Type B pancreatic cell (in vitro differentiated cells): ENCODE measurements at regions not wholly inside any gene's neighbourhood (a gene's known extent, or its start where the extent isn't known, plus 50 kb on each side); places are given as distances from the start of the nearest gene placed in this dataset.

ENCODE experiments used
- DNase-seq: peaks from one replicate; pipeline ENCODE4 v3.0.0; 2021; ENCODE audit warnings: mixed read lengths; ENCODE audit not compliant: unreplicated experiment; ENCODE audit errors: extremely low spot score
- H3K27ac Mint-ChIP-seq: 2 replicates; pipeline ENCODE4 v1.8.0; 2021; ENCODE audit warnings: mild to moderate bottlenecking, mixed read lengths
- H3K27me3 Mint-ChIP-seq: 2 replicates; pipeline ENCODE4 v1.8.0; 2021; ENCODE audit warnings: mixed read lengths
- H3K36me3 Mint-ChIP-seq: 2 replicates; pipeline ENCODE4 v1.8.0; 2021; ENCODE audit warnings: mixed read lengths
- H3K4me1 Mint-ChIP-seq: one replicate; pipeline ENCODE4 v1.8.0; 2021; ENCODE audit warnings: mixed read lengths; ENCODE audit not compliant: unreplicated experiment
- H3K4me3 Mint-ChIP-seq: 2 replicates; pipeline ENCODE4 v1.8.0; 2021; ENCODE audit warnings: mild to moderate bottlenecking, mixed read lengths
- H3K9me3 Mint-ChIP-seq: 2 replicates; pipeline ENCODE4 v1.8.0; 2021; ENCODE audit warnings: mixed read lengths
- CTCF ChIP-seq: fragments of 200-600 bp; sonication (generic); conservative IDR thresholded peaks from 2 replicates; pipeline ENCODE4 v1.5.0; 2021; ENCODE audit warnings: antibody characterized with exemption, mild to moderate bottlenecking

- no peak for DNase-seq
- Mint-ChIP-seq H3K27ac (no peak overlapping the region), H3K4me1 (no peaks in the 10 kb centered on the region), H3K36me3 (no peaks in the 10 kb centered on the region), H3K4me3 (no peak overlapping the region), H3K27me3 (no peaks in the 10 kb centered on the region), H3K9me3 (peaks cover 7% of the 10 kb centered on the region)
- no peak for TF ChIP-seq CTCF
These were observed 653.9 kb upstream of the TMEM132C start for GRCh38 chr12:127613056-127613455.

- H3K4me3 Mint-ChIP-seq = no peak overlapping the region
- H3K27ac Mint-ChIP-seq = no peak overlapping the region
- H3K36me3 Mint-ChIP-seq = no peaks in the 10 kb centered on the region
- TF ChIP-seq CTCF = no peak
- no peak for DNase-seq
- H3K4me1 Mint-ChIP-seq = peaks cover 10% of the 10 kb centered on the region
- H3K9me3 Mint-ChIP-seq = peaks cover 7% of the 10 kb centered on the region
- H3K27me3 Mint-ChIP-seq = peaks cover 3% of the 10 kb centered on the region
These were observed 646.9 kb upstream of the TMEM132C start for GRCh38 chr12:127619869-127620734.

DNA sequence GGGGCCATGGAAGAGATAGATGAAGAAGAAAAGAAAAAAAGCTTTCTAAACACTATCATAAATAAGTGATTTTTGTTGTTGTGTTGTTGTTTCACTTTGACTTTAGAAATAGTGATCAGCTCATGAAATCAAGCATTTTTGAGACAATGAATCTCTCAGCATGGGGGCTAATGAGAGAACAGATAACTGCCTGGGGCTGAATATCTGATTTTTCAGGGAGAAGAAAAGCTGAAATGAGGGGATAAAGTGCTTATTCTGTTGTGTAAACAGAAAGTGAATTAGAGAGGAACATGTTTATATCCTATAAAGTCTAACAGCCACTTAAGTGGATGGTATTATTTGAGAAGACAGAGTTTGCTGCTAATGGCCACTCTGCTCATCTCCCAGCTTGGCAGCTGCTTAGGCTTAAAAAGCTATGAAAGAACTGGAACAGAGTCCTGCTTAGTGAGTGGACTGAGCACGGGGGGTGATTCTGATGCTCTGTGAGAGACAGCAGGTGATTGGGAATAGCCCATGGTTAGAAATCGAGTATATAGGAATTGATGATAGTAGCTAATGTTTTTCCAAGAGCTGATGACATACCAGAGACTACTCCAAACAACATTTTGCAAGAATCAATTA is 646.1 kb upstream of the TMEM132C start:
- DNase-seq = no peak
- no peak for TF ChIP-seq CTCF
- Mint-ChIP-seq H3K27ac (no peak overlapping the region), H3K36me3 (no peaks in the 10 kb centered on the region), H3K9me3 (peaks cover 7% of the 10 kb centered on the region), H3K4me3 (no peak overlapping the region), H3K27me3 (peaks cover 3% of the 10 kb centered on the region), H3K4me1 (peaks cover 10% of the 10 kb centered on the region)

DNA sequence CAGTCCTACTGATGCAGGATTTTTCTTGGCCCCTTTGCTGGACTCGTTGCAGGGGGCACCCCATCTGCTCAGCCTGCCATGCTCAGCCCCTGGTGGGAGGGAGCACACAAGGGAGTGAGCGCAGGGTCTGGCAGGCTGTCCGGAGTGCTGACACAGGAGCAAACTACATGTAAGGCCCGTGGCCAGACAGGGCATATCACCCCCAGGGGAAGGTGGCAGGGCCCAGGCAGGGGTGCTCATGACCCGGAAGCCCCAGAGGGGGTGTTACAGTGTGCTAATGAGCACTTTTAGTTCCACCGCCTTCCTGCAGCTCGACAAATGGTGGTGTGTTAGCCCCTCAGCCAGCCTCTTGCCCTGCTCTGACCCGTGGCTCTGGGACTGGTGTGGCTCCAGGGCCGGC is 645.6 kb upstream of the TMEM132C start:
- H3K9me3 Mint-ChIP-seq = peaks cover 6% of the 10 kb centered on the region
- no peak overlapping the region for H3K27ac Mint-ChIP-seq
- no peaks in the 10 kb centered on the region for H3K36me3 Mint-ChIP-seq
- no peak for DNase-seq
- peaks cover 3% of the 10 kb centered on the region for H3K27me3 Mint-ChIP-seq
- peaks cover 10% of the 10 kb centered on the region for H3K4me1 Mint-ChIP-seq
- no peak for TF ChIP-seq CTCF
- no peak overlapping the region for H3K4me3 Mint-ChIP-seq

DNA sequence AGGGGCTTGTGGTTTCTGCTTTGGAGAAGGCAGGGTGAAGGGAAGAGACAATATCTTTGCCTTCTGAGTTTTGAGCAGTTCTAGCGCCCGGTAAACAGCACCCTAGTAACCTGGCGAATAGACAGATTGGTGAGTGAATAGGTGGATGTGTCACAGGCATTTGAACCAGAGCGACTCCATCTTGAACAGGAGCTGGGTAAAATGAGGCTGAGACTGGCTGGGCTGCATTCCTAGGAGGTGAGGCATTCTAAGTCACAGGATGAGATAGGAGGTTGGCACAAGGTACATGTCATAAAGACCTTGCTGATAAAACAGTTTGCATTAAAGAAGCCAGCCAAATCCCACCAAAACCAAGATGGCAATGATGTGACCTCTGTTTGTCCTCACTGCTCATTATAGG is 643.6 kb upstream of the TMEM132C start:
- Mint-ChIP-seq H3K4me1 (peaks cover 10% of the 10 kb centered on the region), H3K27me3 (peaks cover 3% of the 10 kb centered on the region), H3K9me3 (no peaks in the 10 kb centered on the region), H3K36me3 (no peaks in the 10 kb centered on the region), H3K4me3 (no peak overlapping the region), H3K27ac (no peak overlapping the region)
- no peak for TF ChIP-seq CTCF
- DNase-seq = no peak
